ENCODE measurements at regions not wholly inside any gene's neighbourhood (a gene's known extent, or its start where the extent isn't known, plus 50 kb on each side); places are given as distances from the start of the nearest gene placed in this dataset.
A peak's percentile ranks its signal among the peaks of the same experiment; 100 is the strongest.

- TF ChIP-seq CTCF (IDR thresholded peaks at IDR 0.05; ENCODE audit: unreplicated experiment) = no peak
- intact Hi-C loops (cut with micrococcal nuclease) = no loop called here
- Mint-ChIP-seq H3K4me3 (ENCODE audit: unreplicated experiment) (no peak overlapping the region), H3K4me1 (ENCODE audit: insufficient read depth, unreplicated experiment) (peaks cover 49% of the 10 kb centered on the region), H3K9me3 (ENCODE audit: unreplicated experiment) (no peaks in the 10 kb centered on the region), H3K27ac (ENCODE audit: low read depth, unreplicated experiment) (peak overlapping the region; percentile 34), H3K27me3 (ENCODE audit: insufficient read depth, unreplicated experiment) (no peaks in the 10 kb centered on the region), H3K36me3 (ENCODE audit: insufficient read depth, unreplicated experiment) (no peaks in the 10 kb centered on the region)
- POLR2A ChIA-PET = interaction anchor here (0.6 to 0.8 kb wide), 2 partner anchors 8 to 429 kb away, joined by 3 to 5 read pairs; no protein-coding TSS in a partner anchor
- BruUV-seq (replicated peaks) = no TSS peak
- CTCF ChIA-PET = interaction anchor here (0.6 to 0.7 kb wide), 4 partner anchors 9 to 420 kb away, joined by 3 to 4 read pairs (median 3); no protein-coding TSS in a partner anchor
- DNase-seq (ENCODE audit: unreplicated experiment) = peak; percentile 31
Measured at GRCh38 chr3:18809640-18810305, 338.5 kb upstream of the KCNH8 start.

GRCh38 chr3:18808429-18808828 is 339.9 kb upstream of the KCNH8 start:
- Mint-ChIP-seq H3K36me3 (ENCODE audit: insufficient read depth, unreplicated experiment) (no peaks in the 10 kb centered on the region), H3K9me3 (ENCODE audit: unreplicated experiment) (no peaks in the 10 kb centered on the region), H3K4me1 (ENCODE audit: insufficient read depth, unreplicated experiment) (peaks cover 49% of the 10 kb centered on the region), H3K27me3 (ENCODE audit: insufficient read depth, unreplicated experiment) (no peaks in the 10 kb centered on the region), H3K27ac (ENCODE audit: low read depth, unreplicated experiment) (peak overlapping the region; percentile 47), H3K4me3 (ENCODE audit: unreplicated experiment) (no peak overlapping the region)
- no peak for TF ChIP-seq CTCF (IDR thresholded peaks at IDR 0.05; ENCODE audit: unreplicated experiment)
- DNase-seq (ENCODE audit: unreplicated experiment) = peak; percentile 83
- ChIA-PET CTCF (interaction anchor here (0.5 kb wide), 1 partner anchor 70 kb away, joined by 3 read pairs; no protein-coding TSS in a partner anchor), POLR2A (interaction anchor here (0.7 kb wide), 1 partner anchor 207 kb away, joined by 3 read pairs; no protein-coding TSS in a partner anchor)
- BruUV-seq (replicated peaks) = no TSS peak
- intact Hi-C loops (cut with micrococcal nuclease) = no loop called here

GRCh38 chr3:18807593-18807992 is 340.7 kb upstream of the KCNH8 start:
- no peak overlapping the region for H3K27ac Mint-ChIP-seq (ENCODE audit: low read depth, unreplicated experiment)
- H3K9me3 Mint-ChIP-seq (ENCODE audit: unreplicated experiment) = no peaks in the 10 kb centered on the region
- no peak overlapping the region for H3K4me3 Mint-ChIP-seq (ENCODE audit: unreplicated experiment)
- no peaks in the 10 kb centered on the region for H3K36me3 Mint-ChIP-seq (ENCODE audit: insufficient read depth, unreplicated experiment)
- DNase-seq (ENCODE audit: unreplicated experiment) = peak; percentile 10
- peaks cover 43% of the 10 kb centered on the region for H3K4me1 Mint-ChIP-seq (ENCODE audit: insufficient read depth, unreplicated experiment)
- no peak for TF ChIP-seq CTCF (IDR thresholded peaks at IDR 0.05; ENCODE audit: unreplicated experiment)
- ChIA-PET CTCF (interaction anchor here (0.6 to 0.8 kb wide), 2 partner anchors 48 to 366 kb away, joined by 3 to 4 read pairs; no protein-coding TSS in a partner anchor), POLR2A (no interaction called here)
- H3K27me3 Mint-ChIP-seq (ENCODE audit: insufficient read depth, unreplicated experiment) = no peaks in the 10 kb centered on the region
- intact Hi-C loops (cut with micrococcal nuclease) = no loop called here
- BruUV-seq (replicated peaks) = no TSS peak

GRCh38 chr3:18806633-18807032 is 341.7 kb upstream of the KCNH8 start:
- Mint-ChIP-seq H3K27me3 (ENCODE audit: insufficient read depth, unreplicated experiment) (no peaks in the 10 kb centered on the region), H3K36me3 (ENCODE audit: insufficient read depth, unreplicated experiment) (no peaks in the 10 kb centered on the region), H3K4me1 (ENCODE audit: insufficient read depth, unreplicated experiment) (peaks cover 37% of the 10 kb centered on the region), H3K4me3 (ENCODE audit: unreplicated experiment) (no peak overlapping the region), H3K27ac (ENCODE audit: low read depth, unreplicated experiment) (no peak overlapping the region), H3K9me3 (ENCODE audit: unreplicated experiment) (no peaks in the 10 kb centered on the region)
- no peak for TF ChIP-seq CTCF (IDR thresholded peaks at IDR 0.05; ENCODE audit: unreplicated experiment)
- CTCF ChIA-PET = no interaction called here
- peak; percentile 51 for DNase-seq (ENCODE audit: unreplicated experiment)
- intact Hi-C loops (cut with micrococcal nuclease) = no loop called here
- no TSS peak for BruUV-seq (replicated peaks)
- POLR2A ChIA-PET = no interaction called here
